ENCODE measurements at regions not wholly inside any gene's neighbourhood (a gene's known extent, or its start where the extent isn't known, plus 50 kb on each side); places are given as distances from the start of the nearest gene placed in this dataset.

DNA sequence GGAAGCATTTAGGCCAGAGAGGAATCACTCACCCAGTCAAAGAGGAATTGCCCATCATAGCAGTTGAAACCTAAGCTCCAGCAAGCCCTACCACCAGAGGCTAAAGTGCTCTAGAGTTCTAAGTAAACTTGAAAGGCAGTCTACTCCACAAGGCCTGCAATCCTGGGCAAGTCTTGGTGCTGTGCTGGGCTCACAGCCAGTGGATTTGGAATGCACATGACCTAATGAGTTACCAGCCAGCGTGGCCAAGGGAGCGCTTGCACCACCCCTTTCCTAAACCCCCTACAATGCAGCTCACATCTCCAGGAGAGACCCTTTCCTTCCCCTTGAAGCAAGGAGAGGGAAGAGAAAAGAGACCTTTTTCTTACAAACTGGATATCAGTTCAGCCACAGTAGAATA, 445.7 kb downstream of the GASK1B start:
- Histone ChIP-seq H3K27me3 (ENCODE audit: insufficient read depth, low read length, poor library complexity, severe bottlenecking) (no peaks in the 10 kb centered on the region), H3K4me1 (ENCODE audit: insufficient read depth, low read length, poor library complexity, severe bottlenecking) (no peaks in the 10 kb centered on the region), H2AFZ (ENCODE audit: low read length) (no peak overlapping the region), H3K9me3 (ENCODE audit: insufficient read depth, low read depth, low read length) (no peaks in the 10 kb centered on the region), H3K4me3 (ENCODE audit: low read length, poor library complexity, severe bottlenecking) (no peak overlapping the region), H3K9me2 (replicated peaks; ENCODE audit: low read depth, low read length) (no peaks in the 10 kb centered on the region), H3K4me2 (ENCODE audit: low read depth, low read length, poor library complexity, severe bottlenecking) (no peak overlapping the region), H4K20me1 (ENCODE audit: insufficient read depth, low read length, poor library complexity, severe bottlenecking) (no peaks in the 10 kb centered on the region), H3K36me3 (ENCODE audit: insufficient read depth, low read length) (no peaks in the 10 kb centered on the region), H3K79me2 (ENCODE audit: insufficient read depth, low read length) (no peaks in the 10 kb centered on the region), H3F3A (ENCODE audit: low read depth) (no peaks in the 10 kb centered on the region), H3K9ac (ENCODE audit: low read depth, low read length, poor library complexity, severe bottlenecking) (no peak overlapping the region)
- TF ChIP-seq EZH2phosphoT487 (IDR thresholded peaks at IDR 0.05; ENCODE audit: borderline replicate concordance) = no peak
- TF ChIP-seq, protein P1, sequence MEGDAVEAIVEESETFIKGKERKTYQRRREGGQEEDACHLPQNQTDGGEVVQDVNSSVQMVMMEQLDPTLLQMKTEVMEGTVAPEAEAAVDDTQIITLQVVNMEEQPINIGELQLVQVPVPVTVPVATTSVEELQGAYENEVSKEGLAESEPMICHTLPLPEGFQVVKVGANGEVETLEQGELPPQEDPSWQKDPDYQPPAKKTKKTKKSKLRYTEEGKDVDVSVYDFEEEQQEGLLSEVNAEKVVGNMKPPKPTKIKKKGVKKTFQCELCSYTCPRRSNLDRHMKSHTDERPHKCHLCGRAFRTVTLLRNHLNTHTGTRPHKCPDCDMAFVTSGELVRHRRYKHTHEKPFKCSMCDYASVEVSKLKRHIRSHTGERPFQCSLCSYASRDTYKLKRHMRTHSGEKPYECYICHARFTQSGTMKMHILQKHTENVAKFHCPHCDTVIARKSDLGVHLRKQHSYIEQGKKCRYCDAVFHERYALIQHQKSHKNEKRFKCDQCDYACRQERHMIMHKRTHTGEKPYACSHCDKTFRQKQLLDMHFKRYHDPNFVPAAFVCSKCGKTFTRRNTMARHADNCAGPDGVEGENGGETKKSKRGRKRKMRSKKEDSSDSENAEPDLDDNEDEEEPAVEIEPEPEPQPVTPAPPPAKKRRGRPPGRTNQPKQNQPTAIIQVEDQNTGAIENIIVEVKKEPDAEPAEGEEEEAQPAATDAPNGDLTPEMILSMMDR (conservative IDR thresholded peaks at IDR 0.05; ENCODE audit: low read length) = no peak

DNA sequence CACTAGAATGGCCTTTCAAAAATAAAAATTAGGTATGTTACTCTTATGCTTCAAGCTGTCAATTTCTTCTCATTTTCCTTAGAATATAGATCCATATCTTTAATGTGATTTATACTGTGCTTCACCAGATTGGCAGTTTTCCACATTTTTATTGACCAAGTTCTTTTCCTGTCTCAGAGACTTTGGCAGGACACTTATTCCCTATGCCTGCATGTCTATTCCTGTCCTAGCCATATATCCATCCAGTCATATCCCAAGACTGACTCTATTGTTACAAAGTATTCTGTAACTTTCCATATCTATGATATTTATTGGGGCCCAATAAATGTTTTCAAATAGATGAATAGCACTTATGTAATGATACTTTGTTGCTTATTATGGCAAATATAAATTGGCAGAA, 450.7 kb downstream of the GASK1B start:
- no peaks in the 10 kb centered on the region for H3K4me1 ChIP-seq (ENCODE audit: insufficient read depth, low read length, poor library complexity, severe bottlenecking)
- H3F3A ChIP-seq (ENCODE audit: low read depth) = no peaks in the 10 kb centered on the region
- H3K4me2 ChIP-seq (ENCODE audit: low read depth, low read length, poor library complexity, severe bottlenecking) = no peak overlapping the region
- no peak overlapping the region for H2AFZ ChIP-seq (ENCODE audit: low read length)
- TF ChIP-seq, protein P1 (conservative IDR thresholded peaks at IDR 0.05; ENCODE audit: low read length) = no peak
- no peak for TF ChIP-seq EZH2phosphoT487 (IDR thresholded peaks at IDR 0.05; ENCODE audit: borderline replicate concordance)
- H3K27me3 ChIP-seq (ENCODE audit: insufficient read depth, low read length, poor library complexity, severe bottlenecking) = no peaks in the 10 kb centered on the region
- no peaks in the 10 kb centered on the region for H3K79me2 ChIP-seq (ENCODE audit: insufficient read depth, low read length)
- no peaks in the 10 kb centered on the region for H3K9me2 ChIP-seq (replicated peaks; ENCODE audit: low read depth, low read length)
- no peaks in the 10 kb centered on the region for H3K9me3 ChIP-seq (ENCODE audit: insufficient read depth, low read depth, low read length)
- H4K20me1 ChIP-seq (ENCODE audit: insufficient read depth, low read length, poor library complexity, severe bottlenecking) = no peaks in the 10 kb centered on the region
- no peak overlapping the region for H3K9ac ChIP-seq (ENCODE audit: low read depth, low read length, poor library complexity, severe bottlenecking)
- no peak overlapping the region for H3K4me3 ChIP-seq (ENCODE audit: low read length, poor library complexity, severe bottlenecking)
- H3K36me3 ChIP-seq (ENCODE audit: insufficient read depth, low read length) = no peaks in the 10 kb centered on the region

DNA sequence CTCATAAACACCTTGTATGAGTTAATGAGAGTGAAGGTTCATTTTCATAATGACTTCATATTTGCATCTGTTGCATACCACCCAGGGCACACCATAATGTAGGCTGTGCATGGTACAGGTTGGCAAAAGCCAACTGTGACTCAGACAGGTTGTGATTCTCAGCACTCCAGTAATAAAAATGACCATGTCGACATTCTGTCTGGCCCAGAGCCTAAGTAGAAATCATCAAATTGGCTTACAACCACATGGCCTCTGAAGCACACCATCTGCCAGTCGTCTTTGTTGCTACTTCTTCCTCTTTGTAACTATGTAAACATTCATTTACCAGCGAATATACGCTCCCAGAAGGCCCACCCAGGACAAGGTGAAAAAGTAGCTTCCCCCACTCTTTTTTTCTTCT, 459.5 kb downstream of the GASK1B start:
- no peaks in the 10 kb centered on the region for H3K79me2 ChIP-seq (ENCODE audit: insufficient read depth, low read length)
- H3K9me2 ChIP-seq (replicated peaks; ENCODE audit: low read depth, low read length) = no peaks in the 10 kb centered on the region
- H3K27me3 ChIP-seq (ENCODE audit: insufficient read depth, low read length, poor library complexity, severe bottlenecking) = no peaks in the 10 kb centered on the region
- no peaks in the 10 kb centered on the region for H3K4me1 ChIP-seq (ENCODE audit: insufficient read depth, low read length, poor library complexity, severe bottlenecking)
- no peaks in the 10 kb centered on the region for H3F3A ChIP-seq (ENCODE audit: low read depth)
- no peaks in the 10 kb centered on the region for H3K9me3 ChIP-seq (ENCODE audit: insufficient read depth, low read depth, low read length)
- TF ChIP-seq EZH2phosphoT487 (IDR thresholded peaks at IDR 0.05; ENCODE audit: borderline replicate concordance) = no peak
- TF ChIP-seq, protein P1 (conservative IDR thresholded peaks at IDR 0.05; ENCODE audit: low read length) = no peak
- no peak overlapping the region for H3K4me2 ChIP-seq (ENCODE audit: low read depth, low read length, poor library complexity, severe bottlenecking)
- H4K20me1 ChIP-seq (ENCODE audit: insufficient read depth, low read length, poor library complexity, severe bottlenecking) = no peaks in the 10 kb centered on the region
- no peak overlapping the region for H2AFZ ChIP-seq (ENCODE audit: low read length)
- no peaks in the 10 kb centered on the region for H3K36me3 ChIP-seq (ENCODE audit: insufficient read depth, low read length)
- H3K4me3 ChIP-seq (ENCODE audit: low read length, poor library complexity, severe bottlenecking) = no peak overlapping the region
- H3K9ac ChIP-seq (ENCODE audit: low read depth, low read length, poor library complexity, severe bottlenecking) = no peak overlapping the region

Data from Loucy (cell line).